ENCODE measurements at regions not wholly inside any gene's neighbourhood (a gene's known extent, or its start where the extent isn't known, plus 50 kb on each side); places are given as distances from the start of the nearest gene placed in this dataset.

- POLR2A ChIA-PET = no interaction called here
- Histone ChIP-seq H3K27me3 (ENCODE audit: control insufficient read depth, insufficient read depth, low read length) (no peaks in the 10 kb centered on the region), H3K27ac (ENCODE audit: low read depth, low read length) (no peak overlapping the region), H3K4me3 (ENCODE audit: low read depth, low read length) (no peak overlapping the region), H3K9me3 (ENCODE audit: control insufficient read depth, insufficient read depth, low read length) (peaks cover 58% of the 10 kb centered on the region)
- DNase-seq (ENCODE audit: low read depth, low spot score) = no peak
- CTCF ChIA-PET = no interaction called here
- TF ChIP-seq, protein P1, sequence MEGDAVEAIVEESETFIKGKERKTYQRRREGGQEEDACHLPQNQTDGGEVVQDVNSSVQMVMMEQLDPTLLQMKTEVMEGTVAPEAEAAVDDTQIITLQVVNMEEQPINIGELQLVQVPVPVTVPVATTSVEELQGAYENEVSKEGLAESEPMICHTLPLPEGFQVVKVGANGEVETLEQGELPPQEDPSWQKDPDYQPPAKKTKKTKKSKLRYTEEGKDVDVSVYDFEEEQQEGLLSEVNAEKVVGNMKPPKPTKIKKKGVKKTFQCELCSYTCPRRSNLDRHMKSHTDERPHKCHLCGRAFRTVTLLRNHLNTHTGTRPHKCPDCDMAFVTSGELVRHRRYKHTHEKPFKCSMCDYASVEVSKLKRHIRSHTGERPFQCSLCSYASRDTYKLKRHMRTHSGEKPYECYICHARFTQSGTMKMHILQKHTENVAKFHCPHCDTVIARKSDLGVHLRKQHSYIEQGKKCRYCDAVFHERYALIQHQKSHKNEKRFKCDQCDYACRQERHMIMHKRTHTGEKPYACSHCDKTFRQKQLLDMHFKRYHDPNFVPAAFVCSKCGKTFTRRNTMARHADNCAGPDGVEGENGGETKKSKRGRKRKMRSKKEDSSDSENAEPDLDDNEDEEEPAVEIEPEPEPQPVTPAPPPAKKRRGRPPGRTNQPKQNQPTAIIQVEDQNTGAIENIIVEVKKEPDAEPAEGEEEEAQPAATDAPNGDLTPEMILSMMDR (IDR thresholded peaks at IDR 0.05; ENCODE audit: low read depth, low read length) = no peak
Measured at GRCh38 chr10:128694851-128695725, 568.9 kb upstream of the MKI67 start.

DNA sequence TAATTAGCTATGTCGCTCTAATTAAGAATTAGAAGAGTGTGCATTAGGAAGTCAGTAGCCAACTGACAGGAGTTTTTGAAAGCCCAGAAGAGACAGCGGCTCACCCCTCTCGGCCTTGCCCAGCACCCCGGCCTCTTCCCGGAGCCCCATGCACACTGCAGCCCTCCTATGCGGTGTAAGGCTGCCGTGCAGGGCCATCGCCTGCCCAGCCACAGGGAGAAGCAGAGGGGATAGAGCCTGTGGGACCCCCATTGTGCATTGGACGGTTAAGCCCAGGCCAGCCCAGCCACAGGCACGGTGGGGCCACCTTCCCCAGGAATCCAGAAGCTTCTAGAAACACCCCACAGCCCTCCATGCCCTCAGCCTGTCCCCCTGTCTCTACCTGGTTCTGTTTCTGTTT is 569.7 kb upstream of the MKI67 start:
- Histone ChIP-seq H3K27ac (ENCODE audit: low read depth, low read length) (no peak overlapping the region), H3K9me3 (ENCODE audit: control insufficient read depth, insufficient read depth, low read length) (peaks cover 54% of the 10 kb centered on the region), H3K27me3 (ENCODE audit: control insufficient read depth, insufficient read depth, low read length) (no peaks in the 10 kb centered on the region), H3K4me3 (ENCODE audit: low read depth, low read length) (no peak overlapping the region)
- TF ChIP-seq, protein P1 (IDR thresholded peaks at IDR 0.05; ENCODE audit: low read depth, low read length) = no peak
- ChIA-PET POLR2A (no interaction called here), CTCF (interaction anchor here (0.6 kb wide), 1 partner anchor 158 kb away, joined by 3 read pairs; no protein-coding TSS in a partner anchor)
- no peak for DNase-seq (ENCODE audit: low read depth, low spot score)

DNA sequence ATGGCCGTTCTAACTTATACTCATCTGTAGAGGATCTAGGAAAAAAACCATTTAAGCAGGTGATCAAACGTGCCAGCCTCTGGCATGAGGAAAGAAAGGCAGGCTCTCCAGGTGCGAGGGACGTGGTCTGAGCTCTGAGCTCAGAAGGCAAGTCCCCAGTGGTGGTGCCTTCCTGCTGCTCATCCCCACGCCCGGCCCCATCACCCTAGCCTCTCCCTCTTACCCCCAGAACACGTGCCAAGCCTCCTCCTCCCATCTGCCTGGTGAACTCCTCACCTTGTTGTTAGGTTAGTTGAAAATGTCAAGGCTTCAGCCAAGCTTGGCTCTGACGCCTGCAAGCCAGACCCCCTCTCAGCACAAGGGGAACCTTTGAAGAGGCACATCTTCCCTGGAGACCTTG is 571.2 kb upstream of the MKI67 start:
- peaks cover 53% of the 10 kb centered on the region for H3K9me3 ChIP-seq (ENCODE audit: control insufficient read depth, insufficient read depth, low read length)
- TF ChIP-seq, protein P1 (IDR thresholded peaks at IDR 0.05; ENCODE audit: low read depth, low read length) = no peak
- CTCF ChIA-PET = no interaction called here

DNA sequence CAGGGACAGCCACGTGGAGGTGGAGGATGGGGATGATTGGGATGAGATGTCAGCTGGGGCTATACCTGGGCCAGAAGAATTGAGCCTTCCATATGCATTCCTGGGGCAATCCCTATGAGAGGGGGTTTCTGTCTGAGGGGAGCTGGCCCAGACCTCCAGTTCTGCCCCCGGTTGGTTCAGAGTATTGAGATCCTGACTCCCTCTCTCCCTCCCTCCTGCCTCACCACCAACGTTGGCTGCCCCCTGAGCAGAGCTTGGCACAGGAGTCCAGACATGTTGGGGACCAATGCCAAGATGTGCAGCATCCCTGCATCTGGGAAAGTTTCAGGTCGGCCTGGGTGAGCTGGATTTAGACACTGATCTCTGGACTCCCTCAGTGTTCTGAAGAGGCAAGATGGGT is 575.2 kb upstream of the MKI67 start:
- H3K27ac ChIP-seq (ENCODE audit: low read depth, low read length) = no peak overlapping the region
- POLR2A ChIA-PET = no interaction called here
- DNase-seq (ENCODE audit: low read depth, low spot score) = no peak
- H3K4me3 ChIP-seq (ENCODE audit: low read depth, low read length) = no peak overlapping the region
- H3K27me3 ChIP-seq (ENCODE audit: control insufficient read depth, insufficient read depth, low read length) = no peaks in the 10 kb centered on the region
- peaks cover 31% of the 10 kb centered on the region for H3K9me3 ChIP-seq (ENCODE audit: control insufficient read depth, insufficient read depth, low read length)
- CTCF ChIA-PET = no interaction called here
- TF ChIP-seq, protein P1 (IDR thresholded peaks at IDR 0.05; ENCODE audit: low read depth, low read length) = no peak

More for the DNA sequence above, 571.2 kb upstream of the MKI67 start:
- H3K4me3 ChIP-seq (ENCODE audit: low read depth, low read length) = no peak overlapping the region
- no peaks in the 10 kb centered on the region for H3K27me3 ChIP-seq (ENCODE audit: control insufficient read depth, insufficient read depth, low read length)
- POLR2A ChIA-PET = no interaction called here
- H3K27ac ChIP-seq (ENCODE audit: low read depth, low read length) = no peak overlapping the region
- no peak for DNase-seq (ENCODE audit: low read depth, low spot score)

DNA sequence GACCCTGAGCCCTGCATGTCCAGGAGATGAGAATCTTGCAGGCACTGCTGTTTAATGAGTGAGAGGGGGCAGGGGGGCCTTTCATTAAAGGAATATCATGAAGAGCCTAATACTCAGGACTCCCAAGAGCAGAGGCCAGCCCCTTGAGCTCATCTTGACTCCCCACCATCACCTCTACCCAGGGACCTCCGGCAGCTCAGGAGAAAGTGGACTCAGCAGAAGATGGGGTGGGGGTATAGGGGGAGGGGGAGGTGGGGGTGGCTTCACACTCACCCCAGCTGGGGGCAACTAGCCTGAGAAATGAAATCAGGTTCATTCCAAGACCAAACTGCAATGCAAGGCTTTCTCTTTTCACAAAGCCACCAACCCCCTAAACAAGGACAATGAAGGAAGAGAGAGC is 575.6 kb upstream of the MKI67 start:
- no peak for DNase-seq (ENCODE audit: low read depth, low spot score)
- TF ChIP-seq, protein P1 (IDR thresholded peaks at IDR 0.05; ENCODE audit: low read depth, low read length) = no peak
- peaks cover 34% of the 10 kb centered on the region for H3K9me3 ChIP-seq (ENCODE audit: control insufficient read depth, insufficient read depth, low read length)
- H3K4me3 ChIP-seq (ENCODE audit: low read depth, low read length) = no peak overlapping the region
- CTCF ChIA-PET = no interaction called here
- no peak overlapping the region for H3K27ac ChIP-seq (ENCODE audit: low read depth, low read length)
- POLR2A ChIA-PET = no interaction called here
- no peaks in the 10 kb centered on the region for H3K27me3 ChIP-seq (ENCODE audit: control insufficient read depth, insufficient read depth, low read length)
